H1 (cell line): ENCODE measurements at regions not wholly inside any gene's neighbourhood (a gene's known extent, or its start where the extent isn't known, plus 50 kb on each side); places are given as distances from the start of the nearest gene placed in this dataset.

Experiments used
- CTCF ChIA-PET: fragments of 300-600 bp; sonication (Branson Sonifier 250); formaldehyde crosslinking; loops from one replicate; lab custom pipeline; 2021; ENCODE audit not compliant: partially characterized antibody; lab: Charles Lee
- POLR2A ChIA-PET: fragments of 300-600 bp; sonication (Branson Sonifier 250); formaldehyde crosslinking; loops from one replicate; lab custom pipeline; 2021; ENCODE audit warnings: inconsistent platforms; ENCODE audit not compliant: partially characterized antibody; lab: Charles Lee
- DNase-seq, 2 experiments: peaks; one replicate each; pipeline versions ENCODE4 v3.0.0 to v3.0.0-alpha.2; 2010 to 2022; ENCODE audit warnings: low spot score in 2 of 2, low read depth in 1 of 2, mixed read lengths in 1 of 2
- FAIRE-seq: peaks from 2 replicates; lab custom pipeline; 2011; peaks lifted over from hg19 to GRCh38; lab: Jason Lieb, UNC
- H2AFZ ChIP-seq: 2 replicates; pipeline ENCODE4 v1.8.1; 2012; ENCODE audit warnings: low read length, inconsistent platforms
- H2AK5ac ChIP-seq: 2 replicates; pipeline ENCODE4 v1.6.1; 2013; ENCODE audit warnings: low read depth, low read length
- H2BK120ac ChIP-seq: replicated peaks from 2 replicates; pipeline ENCODE3; 2013; ENCODE audit warnings: low read depth, low read length, inconsistent platforms
- H2BK12ac ChIP-seq: 2 replicates; pipeline ENCODE4 v1.6.1; 2013; ENCODE audit warnings: low read depth, low read length
- H2BK15ac ChIP-seq: 2 replicates; pipeline ENCODE4 v1.6.1; 2013; ENCODE audit warnings: low read length
- H2BK20ac ChIP-seq: 2 replicates; pipeline ENCODE4 v1.6.1; 2013; ENCODE audit warnings: low read length
- H2BK5ac ChIP-seq: 2 replicates; pipeline ENCODE4 v1.6.1; 2013; ENCODE audit warnings: low read depth, low read length
- H3K14ac ChIP-seq: 2 replicates; pipeline ENCODE4 v1.6.1; 2013; ENCODE audit warnings: inconsistent platforms; ENCODE audit not compliant: insufficient read length
- H3K18ac ChIP-seq: 2 replicates; pipeline ENCODE4 v1.6.1; 2013; ENCODE audit warnings: low read length; ENCODE audit errors: extremely low read depth
- H3K23ac ChIP-seq: 2 replicates; pipeline ENCODE4 v1.6.1; 2013; ENCODE audit warnings: inconsistent platforms; ENCODE audit not compliant: insufficient read length
- H3K23me2 ChIP-seq: 2 replicates; pipeline ENCODE4 v1.6.1; 2013; ENCODE audit warnings: low read depth, low read length
- H3K27ac ChIP-seq: 2 replicates; pipeline ENCODE4 v1.6.1; 2011; ENCODE audit warnings: low read depth, low read length, inconsistent platforms
- H3K27me3 ChIP-seq, 4 experiments: replicated peaks in 1 of 4; 1 replicate in 1 of 4; 2 replicates in 3 of 4; pipeline versions ENCODE4 v1.6.1 to v1.8.1; 2011 to 2013; ENCODE audit warnings: low read length in 3 of 4, mild to moderate bottlenecking in 3 of 4, inconsistent platforms in 2 of 4, mixed read lengths in 2 of 4, moderate library complexity in 1 of 4; ENCODE audit not compliant: control insufficient read depth in 3 of 4, insufficient read depth in 3 of 4; ENCODE audit errors: extremely low read depth in 1 of 4
- H3K36me3 ChIP-seq, 4 experiments: 2 replicates each; pipeline versions ENCODE4 v1.6.1 to v1.8.1; 2011 to 2013; ENCODE audit warnings: mild to moderate bottlenecking in 4 of 4, low read length in 3 of 4, moderate library complexity in 2 of 4, control low read depth in 1 of 4, inconsistent platforms in 1 of 4; ENCODE audit not compliant: insufficient read depth in 4 of 4, control insufficient read depth in 2 of 4
- H3K4ac ChIP-seq: replicated peaks from 2 replicates; pipeline ENCODE3; 2013; ENCODE audit warnings: low read length, low read depth, mixed read lengths, inconsistent platforms; ENCODE audit not compliant: insufficient read length
- H3K4me1 ChIP-seq, 4 experiments: replicated peaks in 1 of 4; 1 replicate in 1 of 4; 2 replicates in 3 of 4; pipeline versions ENCODE4 v1.6.1 to v1.8.1; 2011 to 2013; ENCODE audit warnings: low read length in 3 of 4, inconsistent platforms in 2 of 4, mixed read lengths in 1 of 4; ENCODE audit not compliant: insufficient read depth in 4 of 4, control insufficient read depth in 3 of 4
- H3K4me2 ChIP-seq, 2 experiments: 2 replicates each; pipeline versions ENCODE4 v1.6.1 to v1.8.1; 2011 to 2013; ENCODE audit warnings: low read depth in 2 of 2, low read length in 2 of 2, control low read depth in 1 of 2, inconsistent platforms in 1 of 2, mild to moderate bottlenecking in 1 of 2; ENCODE audit not compliant: insufficient read depth in 1 of 2
- H3K4me3 ChIP-seq, 4 experiments: fragments of 200-600, 300-600 bp in 1 of 4; sonication (generic), shearing (Covaris generic), sonication (Bioruptor Twin) in 1 of 4; 2 replicates each; pipeline versions ENCODE4 v1.5.1 to v1.8.1; 2011 to 2016; ENCODE audit warnings: low read length in 4 of 4, low read depth in 3 of 4, control low read depth in 2 of 4, inconsistent platforms in 2 of 4, mild to moderate bottlenecking in 2 of 4, mixed read lengths in 1 of 4, moderate library complexity in 1 of 4; ENCODE audit not compliant: insufficient read depth in 2 of 4; ENCODE audit errors: extremely low read depth in 1 of 4
- H3K56ac ChIP-seq: replicated peaks from 2 replicates; pipeline ENCODE3; 2013; ENCODE audit warnings: low read depth, mild to moderate bottlenecking, mixed read lengths, low read length, inconsistent platforms; ENCODE audit not compliant: insufficient read length
- H3K79me1 ChIP-seq: 2 replicates; pipeline ENCODE4 v1.6.1; 2013; ENCODE audit warnings: low read depth, low read length, control low read depth
- H3K79me2 ChIP-seq, 2 experiments: 2 replicates each; pipeline versions ENCODE4 v1.6.1 to v1.8.1; 2012 to 2013; ENCODE audit warnings: low read length in 2 of 2, mild to moderate bottlenecking in 2 of 2, inconsistent platforms in 1 of 2; ENCODE audit not compliant: insufficient read depth in 2 of 2, control insufficient read depth in 1 of 2
- H3K9ac ChIP-seq, 4 experiments: replicated peaks in 1 of 4; 1 replicate in 1 of 4; 2 replicates in 3 of 4; pipeline versions ENCODE4 v1.6.1 to v1.8.1; 2011 to 2013; ENCODE audit warnings: low read depth in 3 of 4, low read length in 3 of 4, control low read depth in 2 of 4, mild to moderate bottlenecking in 2 of 4, moderate library complexity in 2 of 4, inconsistent platforms in 1 of 4; ENCODE audit errors: extremely low read depth in 1 of 4
- H3K9me3 ChIP-seq, 2 experiments: 2 replicates each; pipeline versions ENCODE4 v1.6.1 to v1.8.1; 2012 to 2013; ENCODE audit warnings: mild to moderate bottlenecking in 2 of 2, moderate library complexity in 2 of 2, control low read depth in 1 of 2, inconsistent platforms in 1 of 2, low read depth in 1 of 2, low read length in 1 of 2, mixed read lengths in 1 of 2; ENCODE audit not compliant: insufficient read depth in 2 of 2
- H4K20me1 ChIP-seq, 2 experiments: replicated peaks in 1 of 2; 2 replicates each; pipeline versions ENCODE3 to v1.8.1; 2011 to 2013; ENCODE audit warnings: inconsistent platforms in 2 of 2, low read length in 2 of 2, mild to moderate bottlenecking in 1 of 2; ENCODE audit not compliant: insufficient read depth in 2 of 2, control insufficient read depth in 1 of 2
- H4K5ac ChIP-seq: 2 replicates; pipeline ENCODE4 v1.6.1; 2013; ENCODE audit warnings: low read length, low read depth, mixed read lengths, inconsistent platforms; ENCODE audit not compliant: insufficient read length
- H4K8ac ChIP-seq: 2 replicates; pipeline ENCODE4 v1.8.0; 2013; ENCODE audit warnings: mild to moderate bottlenecking, moderate library complexity, low read length, inconsistent platforms; ENCODE audit not compliant: insufficient read depth; ENCODE audit errors: extremely low read depth
- H4K91ac ChIP-seq: replicated peaks from 2 replicates; pipeline ENCODE3; 2013; ENCODE audit warnings: low read length, mixed read lengths, inconsistent platforms; ENCODE audit not compliant: insufficient read length
- BACH1 ChIP-seq: IDR thresholded peaks from 2 replicates; pipeline ENCODE4 v1.6.1; 2012; ENCODE audit warnings: low read length, improper control_type of control experiment
- MAFK ChIP-seq: IDR thresholded peaks from 2 replicates; pipeline ENCODE4 v1.6.1; 2012; ENCODE audit warnings: low read depth, mild to moderate bottlenecking, improper control_type of control experiment, low read length
- NRF1 ChIP-seq: IDR thresholded peaks from 2 replicates; pipeline ENCODE4 v1.6.1; 2011; ENCODE audit warnings: mild to moderate bottlenecking, low read depth, low read length, improper control_type of control experiment
- RAD21 ChIP-seq, 2 experiments: IDR thresholded peaks in 1 of 2; conservative IDR thresholded peaks in 1 of 2; 2 replicates each; pipeline ENCODE4 v1.6.1; 2011; ENCODE audit warnings: low read depth in 2 of 2, low read length in 2 of 2, improper control_type of control experiment in 1 of 2, inconsistent platforms in 1 of 2, mild to moderate bottlenecking in 1 of 2, moderate library complexity in 1 of 2
- RFX5 ChIP-seq: IDR thresholded peaks from 2 replicates; pipeline ENCODE4 v1.6.1; 2011; ENCODE audit warnings: low read depth, low read length, improper control_type of control experiment, borderline replicate concordance
- RXRA ChIP-seq: IDR thresholded peaks from 2 replicates; pipeline ENCODE4 v1.6.1; 2011; ENCODE audit warnings: low read depth, mild to moderate bottlenecking, low read length, moderate library complexity; ENCODE audit not compliant: insufficient read depth
- TAF1 ChIP-seq: IDR thresholded peaks from 2 replicates; pipeline ENCODE4 v1.6.1; 2011; ENCODE audit warnings: mild to moderate bottlenecking, low read depth, low read length
- TBP ChIP-seq: IDR thresholded peaks from 2 replicates; pipeline ENCODE4 v1.6.1; 2011; ENCODE audit warnings: low read depth, low read length, improper control_type of control experiment
- TEAD4 ChIP-seq: IDR thresholded peaks from 2 replicates; pipeline ENCODE4 v1.6.1; 2012; ENCODE audit warnings: low read depth, low read length, inconsistent platforms, mixed read lengths
- YY1 ChIP-seq: IDR thresholded peaks from 2 replicates; pipeline ENCODE4 v1.6.1; 2011; ENCODE audit warnings: low read depth, mild to moderate bottlenecking, low read length
- WGBS, 2 experiments: shearing (Covaris generic) in 1 of 2; methylation state at CpG; one replicate each; pipeline versions ENCODE4 v1.1.6 to v1.1.7; 2013 to 2015; ENCODE audit warnings: low lambda C conversion rate in 2 of 2, mixed read lengths in 2 of 2, inconsistent platforms in 1 of 2, low coverage in 1 of 2, missing lambda C conversion rate in 1 of 2; ENCODE audit not compliant: insufficient replicate concordance in 2 of 2, insufficient coverage in 1 of 2, insufficient read length in 1 of 2; ENCODE audit errors: extremely low coverage in 1 of 2, missing lambda C conversion rate in 1 of 2; 5-methylcytosine and 5-hydroxymethylcytosine counted together
- TF ChIP-seq, protein P1 (sequence below): IDR thresholded peaks from 2 replicates; pipeline ENCODE4 v1.6.1; 2011; ENCODE audit warnings: low read depth, mild to moderate bottlenecking, low read length; ENCODE audit not compliant: insufficient read depth
- TF ChIP-seq, protein P2 (sequence below), 3 experiments: IDR thresholded peaks; 1 replicate in 2 of 3; 2 replicates in 1 of 3; pipeline versions ENCODE4 v1.5.1 to v1.6.1; 2011; ENCODE audit warnings: low read length in 3 of 3, mild to moderate bottlenecking in 3 of 3, inconsistent platforms in 2 of 3, low read depth in 1 of 3, moderate library complexity in 1 of 3; ENCODE audit not compliant: insufficient read depth in 1 of 3; ENCODE audit errors: control extremely low read depth in 1 of 3

DNA sequence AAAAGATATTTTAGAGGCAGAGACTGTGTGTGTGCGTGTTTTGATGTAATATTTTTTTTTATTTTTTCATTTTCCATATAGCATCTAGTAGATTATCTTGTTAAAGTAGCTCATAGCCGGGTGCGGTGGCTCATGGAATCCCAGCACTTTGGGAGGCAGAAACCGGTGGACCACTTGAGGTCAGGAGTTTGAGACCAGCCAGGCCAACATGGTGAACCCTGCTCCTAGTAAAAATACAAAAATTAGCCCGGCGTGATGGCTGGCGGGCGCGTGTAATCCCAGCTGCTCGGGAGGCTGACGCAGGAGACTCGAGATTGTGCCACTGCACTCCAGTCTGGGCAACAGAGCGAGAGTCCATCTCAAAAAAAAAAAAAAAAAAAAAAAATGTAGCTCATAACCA lies 1481.2 kb upstream of the CADM2 start:
- no peaks in the 10 kb centered on the region for H3K9me3 ChIP-seq
- no peak overlapping the region for H2BK12ac ChIP-seq
- H3K4ac ChIP-seq, result no peak overlapping the region
- H3K4me2 ChIP-seq, result no peak overlapping the region
- no peaks in the 10 kb centered on the region for H3K79me2 ChIP-seq
- H3K56ac ChIP-seq, result no peak overlapping the region
- no peak overlapping the region for H2AK5ac ChIP-seq
- H3K23ac ChIP-seq, result no peak overlapping the region
- H4K91ac ChIP-seq, result no peak overlapping the region
- no peaks in the 10 kb centered on the region for H3K23me2 ChIP-seq
- H3K27me3 ChIP-seq, result no peaks in the 10 kb centered on the region
- no peak overlapping the region for H2AFZ ChIP-seq
- H2BK120ac ChIP-seq, result no peak overlapping the region
- no peak for FAIRE-seq
- no peak overlapping the region for H3K4me3 ChIP-seq
- no peak for DNase-seq
- no peak overlapping the region for H2BK20ac ChIP-seq
- no peak overlapping the region for H3K9ac ChIP-seq
- H4K20me1 ChIP-seq, result no peaks in the 10 kb centered on the region
- H3K36me3 ChIP-seq, result no peaks in the 10 kb centered on the region
- no peaks in the 10 kb centered on the region for H3K4me1 ChIP-seq
- no peak overlapping the region for H3K18ac ChIP-seq
- 98% methylated on average over 13 of the region's 13 CpGs; no CpG with 5 or more reads in 1 of the 2 experiments for WGBS, 2 experiments
- POLR2A ChIA-PET, result no interaction called here
- H2BK15ac ChIP-seq, result no peak overlapping the region
- no peak overlapping the region for H2BK5ac ChIP-seq
- TF ChIP-seq, protein P1, sequence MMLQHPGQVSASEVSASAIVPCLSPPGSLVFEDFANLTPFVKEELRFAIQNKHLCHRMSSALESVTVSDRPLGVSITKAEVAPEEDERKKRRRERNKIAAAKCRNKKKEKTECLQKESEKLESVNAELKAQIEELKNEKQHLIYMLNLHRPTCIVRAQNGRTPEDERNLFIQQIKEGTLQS, result no peak
- TF ChIP-seq YY1 (no peak), RFX5 (no peak), RXRA (no peak), BACH1 (no peak), TBP (no peak), TAF1 (no peak), RAD21 (IDR thresholded peaks at IDR 0.05 in 1 of 2, conservative IDR thresholded peaks at IDR 0.05 in 1 of 2; ENCODE audit: low read depth in 2 of 2, low read length in 2 of 2) (no peak), TEAD4 (no peak), NRF1 (no peak), MAFK (no peak)
- TF ChIP-seq, protein P2, sequence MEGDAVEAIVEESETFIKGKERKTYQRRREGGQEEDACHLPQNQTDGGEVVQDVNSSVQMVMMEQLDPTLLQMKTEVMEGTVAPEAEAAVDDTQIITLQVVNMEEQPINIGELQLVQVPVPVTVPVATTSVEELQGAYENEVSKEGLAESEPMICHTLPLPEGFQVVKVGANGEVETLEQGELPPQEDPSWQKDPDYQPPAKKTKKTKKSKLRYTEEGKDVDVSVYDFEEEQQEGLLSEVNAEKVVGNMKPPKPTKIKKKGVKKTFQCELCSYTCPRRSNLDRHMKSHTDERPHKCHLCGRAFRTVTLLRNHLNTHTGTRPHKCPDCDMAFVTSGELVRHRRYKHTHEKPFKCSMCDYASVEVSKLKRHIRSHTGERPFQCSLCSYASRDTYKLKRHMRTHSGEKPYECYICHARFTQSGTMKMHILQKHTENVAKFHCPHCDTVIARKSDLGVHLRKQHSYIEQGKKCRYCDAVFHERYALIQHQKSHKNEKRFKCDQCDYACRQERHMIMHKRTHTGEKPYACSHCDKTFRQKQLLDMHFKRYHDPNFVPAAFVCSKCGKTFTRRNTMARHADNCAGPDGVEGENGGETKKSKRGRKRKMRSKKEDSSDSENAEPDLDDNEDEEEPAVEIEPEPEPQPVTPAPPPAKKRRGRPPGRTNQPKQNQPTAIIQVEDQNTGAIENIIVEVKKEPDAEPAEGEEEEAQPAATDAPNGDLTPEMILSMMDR (IDR thresholded peaks at IDR 0.05; ENCODE audit: control extremely low read depth in 1 of 3, insufficient read depth in 1 of 3, low read depth in 1 of 3, low read length in 3 of 3), result no peak
- no peak overlapping the region for H4K5ac ChIP-seq
- no peak overlapping the region for H3K14ac ChIP-seq
- H3K27ac ChIP-seq, result no peak overlapping the region
- H3K79me1 ChIP-seq, result no peaks in the 10 kb centered on the region
- CTCF ChIA-PET, result no interaction called here
- H4K8ac ChIP-seq, result no peak overlapping the region
